Activated CD4-positive, alpha-beta T cell treated with anti-CD3 and anti-CD28 coated beads for 4 hours (primary cell): ENCODE measurements at regions not wholly inside any gene's neighbourhood (a gene's known extent, or its start where the extent isn't known, plus 50 kb on each side); places are given as distances from the start of the nearest gene placed in this dataset.

ENCODE experiments used
- DNase-seq, 2 donors: peaks; one replicate each; pipeline ENCODE4 v3.0.0-alpha.2; 2020

- DNase-seq: no peak
Observed at GRCh38 chr5:74174366-74174765, 466.2 kb downstream of the ENC1 start.

GRCh38 chr5:74173665-74174064, 466.9 kb downstream of the ENC1 start:
- no peak for DNase-seq

- no peak for DNase-seq
Observed at GRCh38 chr5:74173241-74173640, 467.3 kb downstream of the ENC1 start.

- DNase-seq: no peak
Observed at GRCh38 chr5:74169701-74170100, 470.8 kb downstream of the ENC1 start.

GRCh38 chr5:74167930-74168315, 472.6 kb downstream of the ENC1 start:
- no peak for DNase-seq

- no peak for DNase-seq
Observed at GRCh38 chr5:74167206-74167929, 473.2 kb downstream of the ENC1 start.

- no peak for DNase-seq
Observed at GRCh38 chr5:74166064-74166463, 474.5 kb downstream of the ENC1 start.

GRCh38 chr5:74164725-74165235, 475.7 kb downstream of the ENC1 start:
- DNase-seq: no peak

- no peak for DNase-seq
Observed at GRCh38 chr5:74162524-74162923, 478.0 kb downstream of the ENC1 start.

- DNase-seq: no peak
Observed at GRCh38 chr5:74161170-74161569, 479.4 kb downstream of the ENC1 start.

GRCh38 chr5:74156728-74157383, 483.7 kb downstream of the ENC1 start:
- no peak for DNase-seq

- DNase-seq: no peak
Observed at GRCh38 chr5:74155501-74155900, 485.0 kb downstream of the ENC1 start.

GRCh38 chr5:74154526-74154925, 486.0 kb downstream of the ENC1 start:
- no peak for DNase-seq

GRCh38 chr5:74153255-74153790, 487.2 kb downstream of the ENC1 start:
- DNase-seq: no peak

- no peak for DNase-seq
Observed at GRCh38 chr5:74152625-74153254, 487.8 kb downstream of the ENC1 start.

GRCh38 chr5:74152136-74152535, 488.4 kb downstream of the ENC1 start:
- no peak for DNase-seq

- no peak for DNase-seq
Observed at GRCh38 chr5:74149395-74149794, 491.1 kb downstream of the ENC1 start.

GRCh38 chr5:74148321-74148720, 492.2 kb downstream of the ENC1 start:
- DNase-seq: no peak

- DNase-seq: no peak
Observed at GRCh38 chr5:74146796-74147195, 493.7 kb downstream of the ENC1 start.

GRCh38 chr5:74145951-74146350, 494.6 kb downstream of the ENC1 start:
- DNase-seq: no peak

- DNase-seq: no peak
Observed at GRCh38 chr5:74143721-74144330, 496.7 kb downstream of the ENC1 start.

GRCh38 chr5:74143151-74143550, 497.4 kb downstream of the ENC1 start:
- no peak for DNase-seq

GRCh38 chr5:74141053-74141452, 499.5 kb downstream of the ENC1 start:
- no peak for DNase-seq
